Tongue (tissue), 1 donor: ENCODE measurements at regions not wholly inside any gene's neighbourhood (a gene's known extent, or its start where the extent isn't known, plus 50 kb on each side); places are given as distances from the start of the nearest gene placed in this dataset.

Experiments used
- DNase-seq: peaks from one replicate; pipeline ENCODE4 v3.0.0-alpha.2; 2015

DNA sequence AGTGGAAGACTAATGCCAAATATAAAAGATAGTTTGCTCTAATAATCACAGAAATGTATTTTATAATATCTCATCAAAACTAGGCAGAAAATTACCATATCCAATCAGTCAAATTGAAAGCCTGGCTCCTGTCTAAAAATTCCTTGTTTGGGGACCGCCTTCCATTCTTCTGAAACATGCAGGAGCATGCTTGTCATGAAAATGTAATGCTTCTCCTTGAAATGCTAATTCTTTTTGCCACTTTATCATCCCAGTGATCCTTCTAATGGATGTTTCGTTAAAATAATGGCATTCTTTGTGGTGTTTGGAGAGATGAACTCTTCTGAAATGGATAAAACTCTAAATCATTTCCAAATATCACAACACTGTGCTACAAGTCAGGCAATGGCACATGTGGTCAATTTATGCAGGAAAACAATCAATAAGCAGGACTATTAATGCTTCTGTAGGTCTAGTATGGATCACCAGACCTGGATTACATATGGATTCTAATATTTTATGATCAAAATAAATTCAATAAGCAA, 1039.1 kb upstream of the NXPH2 start:
- no peak for DNase-seq

DNA sequence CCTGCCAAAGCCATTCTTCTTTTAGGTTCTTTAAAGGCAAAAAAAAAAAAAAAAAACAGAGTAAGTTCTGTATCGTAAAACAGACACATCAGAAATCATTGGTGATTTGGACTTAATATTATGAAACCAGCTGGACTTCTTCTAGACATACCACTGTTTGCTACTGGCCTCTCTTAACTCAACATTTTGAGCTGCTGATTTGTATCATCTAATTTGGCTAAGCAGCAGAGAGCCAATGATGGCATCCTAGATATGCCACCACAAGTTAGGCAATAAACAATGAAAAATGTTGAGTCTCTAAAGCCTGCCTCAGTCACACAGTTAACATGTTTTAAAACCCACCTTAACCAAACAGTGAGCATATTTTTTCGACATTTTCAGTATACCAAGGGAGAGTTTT, 1034.3 kb upstream of the NXPH2 start:
- no peak for DNase-seq

DNA sequence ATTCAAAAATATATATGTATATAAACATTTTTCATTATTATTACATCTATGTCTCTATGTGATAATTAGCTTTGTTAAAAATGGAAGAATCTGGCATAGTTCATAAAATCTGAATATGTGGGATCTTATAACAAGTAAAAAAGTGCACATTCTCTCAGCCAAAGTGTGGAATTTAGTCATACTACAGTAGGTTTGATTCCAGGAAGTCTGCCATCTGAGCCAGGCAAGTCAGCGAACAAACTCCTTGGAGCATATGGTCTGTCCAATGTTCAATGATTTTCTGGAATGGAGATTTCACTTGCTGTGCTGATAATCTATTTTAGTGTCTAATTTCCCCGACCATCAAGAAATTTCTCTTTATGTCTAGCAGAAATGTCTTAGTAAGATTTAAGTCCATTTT, 1033.2 kb upstream of the NXPH2 start:
- DNase-seq = no peak

DNA sequence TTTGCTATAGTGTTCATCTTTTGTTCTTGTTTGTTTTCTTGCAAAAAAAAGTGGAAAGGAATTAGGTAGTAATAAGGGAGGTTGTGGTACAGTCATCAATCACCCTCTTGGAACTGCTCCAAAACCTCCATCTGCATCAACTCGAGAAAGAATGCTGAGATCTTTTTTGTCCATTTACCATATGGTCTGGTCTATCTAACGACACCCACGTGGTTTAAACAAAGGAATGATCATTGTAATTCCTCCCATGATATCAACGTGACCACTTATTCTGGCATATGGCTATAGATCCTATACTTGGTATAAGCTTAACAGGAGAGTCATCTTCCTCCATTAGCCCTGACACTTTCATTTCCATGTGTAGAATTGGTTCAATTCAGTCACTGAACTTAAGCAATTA, 1025.3 kb upstream of the NXPH2 start:
- DNase-seq = no peak

DNA sequence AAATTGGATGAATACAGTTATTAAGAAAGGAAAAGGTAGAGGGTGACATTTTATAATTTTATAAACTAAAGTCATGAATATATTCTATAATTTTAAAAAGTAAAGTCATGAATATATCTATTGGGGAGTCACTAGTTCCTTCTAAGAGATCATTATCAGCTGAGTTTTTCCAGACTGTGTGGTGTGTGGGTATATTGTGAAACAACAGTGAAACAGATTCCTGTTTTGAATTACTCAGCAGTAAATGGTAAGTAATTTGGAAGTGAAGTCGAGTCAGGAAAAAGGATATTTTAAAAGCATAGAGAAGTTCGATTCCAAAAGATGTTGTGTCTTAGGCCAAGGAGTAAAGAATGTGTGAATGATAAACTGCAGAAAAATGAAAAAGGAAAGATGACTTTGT, 1018.2 kb upstream of the NXPH2 start:
- DNase-seq = no peak

DNA sequence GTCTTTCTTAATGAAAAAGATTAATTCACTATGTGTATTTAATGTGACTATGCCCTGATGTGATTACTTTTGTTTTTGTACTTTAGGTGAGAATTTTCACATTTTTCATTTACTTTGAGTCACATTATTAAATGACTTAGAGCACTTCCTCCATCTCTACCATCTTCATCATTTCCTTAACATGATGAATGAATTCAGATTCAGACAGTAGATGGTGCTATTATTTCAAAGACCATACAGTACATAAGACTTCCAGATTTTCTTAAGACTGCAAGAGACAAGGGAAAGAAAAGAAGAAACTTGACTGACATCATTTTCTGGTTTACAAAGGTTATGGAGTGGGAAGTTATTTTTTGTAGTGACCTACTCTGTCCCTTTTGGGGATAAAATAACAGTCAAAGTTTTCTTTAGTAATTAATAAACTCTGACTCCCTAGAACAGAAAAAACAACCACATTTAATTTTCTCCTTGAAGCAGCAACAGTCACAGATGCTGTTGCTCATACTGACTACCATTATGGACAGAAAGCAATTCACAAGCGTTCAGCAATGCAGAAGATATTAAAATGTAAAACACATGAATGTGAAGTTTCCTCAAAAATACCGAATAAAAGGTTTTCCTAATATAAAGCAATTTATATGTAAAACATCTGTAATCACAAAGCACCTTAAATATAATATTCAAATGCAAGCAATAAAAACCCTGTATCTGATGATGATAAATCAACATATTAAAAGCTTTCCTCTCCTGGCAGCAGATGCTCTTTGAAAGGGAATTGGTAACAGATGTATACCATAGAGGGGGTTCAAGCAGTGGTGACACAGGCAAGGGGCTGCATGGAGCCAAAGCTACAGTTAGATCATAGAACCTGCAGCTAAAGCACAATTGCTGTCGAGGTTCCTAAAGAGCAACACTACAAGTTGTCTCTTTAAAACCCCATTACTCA, 1010.9 kb upstream of the NXPH2 start:
- peak; percentile 67 for DNase-seq

DNA sequence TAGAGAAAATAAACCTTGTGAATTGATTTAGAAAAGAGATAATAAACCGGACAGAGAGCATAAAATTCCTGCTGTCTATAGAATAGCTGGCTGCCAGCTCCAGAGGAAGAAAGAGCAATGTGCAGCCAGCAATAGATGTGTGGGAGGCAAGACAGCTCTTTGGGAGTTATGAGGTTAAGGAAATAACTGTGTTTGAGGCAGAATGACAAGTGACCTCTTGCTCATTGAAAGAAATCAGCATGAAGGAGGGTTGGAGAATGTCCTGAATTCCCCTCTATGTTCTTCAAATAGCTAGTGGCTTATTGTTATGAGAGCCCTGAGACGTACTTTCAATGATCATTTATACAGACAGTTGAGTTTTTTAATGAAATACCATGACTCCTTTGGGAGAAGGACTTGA, 1009.9 kb upstream of the NXPH2 start:
- DNase-seq = no peak

DNA sequence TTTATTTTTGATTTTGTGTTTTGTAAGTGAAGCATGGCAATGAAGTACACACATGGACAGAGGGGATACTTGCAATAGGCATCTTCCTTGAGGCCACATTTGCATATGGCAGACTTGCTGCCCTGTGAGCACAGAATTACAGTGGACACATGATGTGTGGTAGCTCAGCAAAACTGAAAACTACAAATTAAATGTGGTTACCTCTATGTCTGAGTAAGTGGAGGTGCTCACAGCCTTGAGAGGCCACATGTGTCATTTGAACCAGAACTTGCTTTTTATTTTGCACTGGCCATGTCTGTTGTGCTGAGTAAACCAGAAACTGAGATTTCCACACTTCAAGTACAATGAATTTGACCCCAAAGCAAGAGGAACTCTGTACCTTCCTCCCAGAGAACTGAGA, 998.5 kb upstream of the NXPH2 start:
- no peak for DNase-seq

DNA sequence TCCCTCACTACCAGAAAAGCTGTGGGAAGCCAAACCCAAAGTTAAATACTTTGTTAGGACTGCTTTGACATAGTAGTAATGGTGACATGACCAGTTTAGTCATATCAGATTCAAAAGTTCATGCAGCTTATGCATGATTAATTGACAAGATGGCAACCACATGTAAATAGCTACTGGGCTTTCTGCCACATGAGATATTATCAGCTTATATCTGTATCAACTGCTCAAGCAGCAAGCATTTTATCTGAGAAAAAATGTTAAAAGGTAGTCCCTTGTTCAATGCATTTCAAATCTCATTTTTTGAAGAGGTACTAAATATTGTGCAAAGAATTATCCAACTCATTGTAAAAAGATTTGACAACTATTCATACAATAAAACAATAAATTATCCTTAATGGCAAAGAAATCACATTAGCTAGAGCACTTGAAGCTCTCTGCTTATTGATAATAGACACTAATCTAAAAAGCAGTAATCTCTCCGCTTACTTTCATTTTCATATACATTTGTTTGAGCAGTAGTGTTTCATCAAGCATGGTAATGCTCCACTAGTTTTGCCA, 993.6 kb upstream of the NXPH2 start:
- no peak for DNase-seq

DNA sequence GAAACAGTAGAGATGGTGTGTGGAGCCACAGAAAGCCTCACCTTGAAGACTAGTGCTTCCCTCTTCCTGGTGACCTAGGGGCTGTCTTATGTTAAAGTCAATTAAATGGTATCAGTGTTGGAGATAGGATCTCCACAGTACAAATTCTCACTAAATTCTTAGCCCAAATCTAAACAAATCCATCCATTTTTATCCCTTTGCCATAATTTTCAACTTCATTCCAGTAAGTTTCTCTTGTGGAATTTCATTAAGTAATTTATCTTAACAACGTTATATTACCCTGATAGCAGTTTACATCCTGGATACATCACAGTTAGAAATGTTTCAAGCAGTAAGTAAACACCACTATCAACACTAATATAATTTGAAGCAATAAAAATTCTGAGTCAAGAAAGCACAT, 989.4 kb upstream of the NXPH2 start:
- no peak for DNase-seq

DNA sequence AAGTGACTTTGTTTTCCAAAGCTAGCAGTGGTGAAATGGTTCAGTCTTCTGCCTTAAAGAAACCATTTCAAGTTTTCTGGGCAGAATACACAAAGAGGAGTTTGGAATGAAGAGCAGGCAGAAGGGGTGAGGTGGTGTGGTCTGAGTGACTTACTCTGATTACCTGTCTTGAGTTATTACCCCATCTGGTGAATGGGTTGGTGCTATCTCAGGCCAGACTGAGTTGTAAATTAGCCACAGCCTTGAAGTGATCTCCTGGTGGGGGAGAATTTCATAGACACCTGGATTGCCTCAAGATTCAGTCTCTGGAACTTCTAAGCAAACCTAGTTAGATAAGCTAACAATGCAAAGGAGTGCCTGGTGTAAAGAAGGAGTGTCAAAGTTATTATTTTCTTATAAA, 983.5 kb upstream of the NXPH2 start:
- DNase-seq = no peak

DNA sequence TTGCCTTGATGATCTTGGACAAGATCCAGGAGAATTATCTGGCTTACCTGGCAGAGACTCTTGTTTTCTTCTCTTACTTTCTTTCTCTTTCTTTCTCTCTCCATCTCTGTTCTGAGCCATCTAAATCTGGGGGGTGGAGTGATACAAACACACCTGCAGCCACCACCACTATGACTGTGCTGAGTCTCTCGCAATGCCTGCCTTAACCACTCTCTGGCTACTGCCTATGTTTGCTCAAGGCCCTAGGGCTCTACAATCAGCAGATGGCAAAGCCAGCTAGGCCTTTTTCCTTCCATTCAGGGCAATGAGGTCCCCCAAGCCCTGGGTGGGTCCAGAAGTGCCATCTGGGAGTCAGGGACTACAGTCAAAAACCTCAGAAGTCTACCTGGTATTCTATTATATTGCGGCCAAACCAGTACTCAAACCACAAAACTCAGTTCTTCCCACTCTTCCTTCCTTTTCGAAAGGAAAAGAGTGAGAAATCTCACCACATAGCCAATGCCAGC, 978.9 kb upstream of the NXPH2 start:
- no peak for DNase-seq

DNA sequence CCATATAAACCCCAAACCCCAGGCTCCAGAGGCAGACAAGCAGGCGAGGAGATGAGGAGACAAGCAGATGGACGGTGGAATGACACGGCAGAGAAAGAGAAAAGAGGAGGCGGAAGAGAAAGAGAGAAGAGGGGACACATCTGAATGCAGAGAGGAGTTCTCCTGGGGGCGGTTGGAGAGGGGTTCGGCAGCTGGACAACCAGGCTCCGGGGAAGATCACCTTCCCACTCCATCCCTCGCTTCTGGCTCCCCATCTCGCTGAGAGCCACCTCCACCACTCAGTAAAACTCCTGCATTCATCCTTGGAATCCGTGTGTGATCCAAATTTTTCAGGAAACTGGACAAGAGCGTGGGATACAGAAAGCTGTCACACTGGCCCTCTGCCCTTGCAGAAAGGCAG, 966.7 kb upstream of the NXPH2 start:
- DNase-seq = no peak

DNA sequence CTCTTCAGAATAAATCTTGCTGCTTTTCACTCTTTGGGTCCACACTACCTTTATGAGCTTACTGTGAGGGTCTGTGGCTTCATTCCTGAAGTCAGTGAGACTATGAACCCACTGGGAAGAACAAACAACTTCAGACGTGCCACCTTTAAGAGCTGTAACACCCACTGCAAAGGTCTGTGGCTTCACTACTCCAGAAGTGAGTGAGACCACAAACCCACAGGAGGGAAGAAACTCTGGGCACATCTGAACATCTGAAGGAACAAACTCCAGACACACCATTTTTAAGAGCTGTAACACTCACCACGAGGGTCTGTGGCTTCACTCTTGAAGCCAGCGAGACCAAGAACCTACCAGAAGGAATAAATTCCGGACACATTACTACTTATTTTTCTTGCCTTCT, 964.1 kb upstream of the NXPH2 start:
- no peak for DNase-seq

DNA sequence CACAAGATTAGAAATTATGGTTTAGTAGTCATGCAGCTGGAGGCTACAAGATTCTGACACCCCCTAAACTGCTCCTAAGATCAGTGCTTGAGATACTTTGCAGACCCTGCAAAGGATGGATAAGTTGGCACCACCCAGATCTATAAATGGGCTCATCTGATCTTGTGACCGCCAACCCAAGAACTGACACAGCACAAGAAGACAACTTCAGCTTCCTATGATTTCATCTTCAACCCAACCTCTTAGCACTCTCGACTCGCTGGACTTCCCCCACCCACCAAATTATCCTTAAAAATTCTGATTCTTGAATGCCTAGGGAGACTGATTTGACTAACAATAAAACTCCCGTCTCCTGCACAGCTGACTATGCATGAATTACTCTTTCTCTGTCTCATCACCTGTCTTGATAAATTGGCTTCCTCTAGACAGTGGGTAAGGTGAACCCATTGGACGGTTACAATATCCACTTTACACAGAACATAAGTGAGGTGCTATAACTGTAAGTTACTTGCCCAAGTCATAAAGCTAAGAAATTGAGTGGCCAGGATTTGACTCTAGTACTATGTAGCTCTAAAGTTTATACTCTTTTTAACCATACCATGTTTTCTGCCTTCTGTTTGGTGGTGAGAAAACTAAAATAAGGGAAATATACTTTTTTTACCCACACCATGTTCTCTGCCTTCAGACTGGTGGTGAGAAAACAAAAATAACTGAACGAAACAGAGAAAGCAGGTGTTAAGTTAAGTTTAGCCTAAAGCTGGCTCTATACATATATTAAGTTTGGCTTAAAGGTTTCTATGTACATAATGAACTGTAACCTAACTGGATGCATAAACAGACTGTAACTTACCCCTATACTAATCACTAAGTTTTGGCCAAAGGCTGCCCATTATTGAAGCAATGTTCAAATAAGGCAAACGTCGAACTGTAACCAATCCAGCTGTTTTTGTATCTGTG, 962.3 kb upstream of the NXPH2 start:
- no peak for DNase-seq

DNA sequence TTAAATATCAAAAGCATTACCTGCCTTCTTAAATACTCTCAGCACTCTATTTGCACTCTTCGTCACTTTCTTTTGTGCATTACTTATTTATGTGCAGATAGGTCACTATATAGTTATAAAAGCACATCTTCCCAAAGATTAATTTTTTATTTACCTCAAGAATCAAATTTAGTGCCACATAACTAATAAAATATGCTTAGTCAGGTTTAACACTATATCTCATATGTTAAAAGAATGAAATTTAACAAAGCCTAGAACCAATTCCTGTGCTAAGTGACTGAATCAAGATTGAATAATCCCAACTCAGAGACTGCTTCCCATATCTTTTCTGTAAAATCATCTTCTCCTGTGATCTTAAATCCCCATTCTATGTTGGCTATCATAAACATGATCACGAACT, 957.5 kb upstream of the NXPH2 start:
- no peak for DNase-seq

DNA sequence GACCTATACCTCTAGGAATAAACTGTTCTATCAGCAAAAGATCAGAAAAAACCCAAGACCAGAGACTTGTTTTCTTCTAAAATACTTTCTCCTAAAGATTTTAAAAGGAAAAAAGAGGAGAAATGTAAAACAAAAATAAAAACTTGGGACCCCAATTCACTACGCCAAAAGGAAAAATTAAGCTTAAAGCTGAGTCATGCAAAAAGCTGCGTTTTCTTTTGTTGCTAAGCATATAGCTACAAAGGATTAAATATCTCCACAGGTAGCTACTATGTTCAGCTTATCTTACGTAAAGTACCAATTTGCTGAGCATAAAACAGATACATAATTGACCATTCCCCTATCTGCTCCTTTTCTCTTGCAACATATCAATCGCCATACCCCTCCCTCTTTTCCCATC, 950.0 kb upstream of the NXPH2 start:
- no peak for DNase-seq

DNA sequence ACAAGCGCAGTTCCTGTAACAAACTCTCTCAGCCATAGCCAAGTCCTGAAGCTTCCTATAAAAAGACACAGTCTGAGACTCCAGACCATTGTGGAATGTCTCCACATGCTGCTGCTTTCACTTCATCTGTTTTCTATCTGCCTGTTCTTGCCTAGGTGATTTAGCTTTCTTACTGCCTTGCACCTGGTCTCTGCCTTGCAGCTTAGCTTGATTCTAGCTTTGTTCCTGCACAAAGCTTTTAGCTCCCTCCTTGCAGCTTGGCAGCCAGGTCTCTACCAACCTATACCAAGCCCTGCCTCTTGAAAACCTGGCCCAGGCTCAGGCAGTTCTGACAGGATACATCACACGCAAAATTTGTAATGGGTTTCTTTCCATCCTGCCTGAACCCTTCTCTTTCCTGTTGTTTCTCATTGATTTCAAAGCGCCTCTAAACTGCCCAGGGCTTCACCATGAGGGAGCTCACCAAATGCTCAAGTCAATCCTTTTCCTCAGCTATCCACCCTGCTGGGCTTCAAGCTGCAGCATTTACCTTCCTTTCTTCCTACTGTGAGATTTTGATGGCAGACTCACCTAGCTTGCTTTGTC, 941.3 kb upstream of the NXPH2 start:
- DNase-seq = peak; percentile 44

DNA sequence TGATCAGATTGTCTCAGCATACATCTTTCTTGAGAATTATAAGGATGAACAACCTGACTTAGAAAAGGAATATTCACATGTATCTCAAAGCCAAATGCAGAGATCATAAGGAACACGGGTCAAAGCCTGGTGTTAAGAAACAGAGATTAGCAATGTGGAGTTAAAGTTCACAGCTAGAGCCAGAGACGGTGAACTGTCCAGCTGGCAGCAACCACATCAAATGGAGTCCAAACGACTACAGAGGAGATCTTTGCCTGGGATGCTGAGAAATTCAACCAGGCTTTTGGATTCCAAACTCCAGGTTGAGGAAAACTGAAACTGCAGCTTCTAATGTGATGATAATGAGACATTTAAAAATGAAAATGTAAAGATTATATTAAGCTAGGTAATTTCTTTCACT, 939.9 kb upstream of the NXPH2 start:
- DNase-seq = no peak

DNA sequence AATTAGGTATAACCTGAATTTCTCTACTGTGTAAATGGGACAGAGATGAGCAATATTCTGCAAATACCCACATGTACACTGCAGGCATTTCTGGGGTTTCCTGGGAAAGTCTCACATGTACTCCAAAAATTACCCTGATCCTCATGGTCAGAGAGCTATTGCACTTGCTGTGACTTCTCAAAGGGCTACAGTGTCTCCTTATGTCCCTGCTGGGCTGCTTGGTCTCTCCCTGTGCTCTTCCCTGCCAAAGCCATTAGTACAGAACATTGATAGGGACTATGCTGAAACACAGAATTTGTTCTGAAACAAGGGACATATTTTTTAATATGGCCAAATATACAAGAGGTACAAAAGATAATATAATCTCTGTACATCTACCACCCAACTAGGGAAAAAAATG, 924.4 kb upstream of the NXPH2 start:
- no peak for DNase-seq

DNA sequence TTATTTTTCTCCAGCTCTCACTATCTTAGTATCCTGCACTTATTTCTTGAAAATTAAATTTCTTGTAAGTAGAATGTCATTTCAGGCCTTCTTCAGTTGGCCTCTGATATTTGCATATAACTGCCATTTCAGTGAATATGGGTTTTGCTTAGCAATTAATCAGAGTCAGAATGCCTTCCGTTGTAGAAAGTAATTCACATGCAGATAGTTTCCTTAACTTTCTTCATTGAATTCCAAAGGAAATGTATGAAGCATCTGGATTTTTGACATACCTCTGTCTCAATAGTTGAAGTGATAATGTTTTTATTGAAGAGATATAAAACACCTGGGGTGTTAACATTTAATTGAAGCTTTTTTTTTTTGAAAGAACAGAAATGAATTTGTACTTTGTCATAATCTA, 914.1 kb upstream of the NXPH2 start:
- no peak for DNase-seq

DNA sequence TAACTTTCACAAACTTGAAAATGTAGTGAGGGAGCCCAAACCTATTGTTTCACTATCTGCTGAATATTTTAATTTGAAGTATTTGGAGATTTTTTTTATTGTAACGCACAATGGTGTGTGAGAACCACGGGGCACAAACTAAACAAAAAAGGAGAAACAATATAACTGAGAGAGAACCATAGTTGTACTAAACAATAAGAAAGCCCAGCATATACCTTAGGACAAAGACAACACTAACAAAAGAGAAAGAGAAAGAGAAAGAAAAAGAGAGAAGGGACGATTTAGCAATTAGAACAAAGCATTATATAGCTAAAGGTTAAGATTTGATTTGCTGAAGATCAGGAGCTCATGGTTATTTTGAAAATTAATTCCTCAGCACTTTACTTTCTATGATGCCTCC, 906.0 kb upstream of the NXPH2 start:
- no peak for DNase-seq
